Ammon's horn (tissue), 1 donor: ENCODE measurements at regions not wholly inside any gene's neighbourhood (a gene's known extent, or its start where the extent isn't known, plus 50 kb on each side); places are given as distances from the start of the nearest gene placed in this dataset.

ENCODE experiments used
- DNase-seq: peaks from one replicate; pipeline ENCODE4 v3.0.0-alpha.2; 2016; ENCODE audit warnings: low spot score

- DNase-seq = no peak
Observed at GRCh38 chr7:16144361-16144760, 277.0 kb downstream of the CRPPA start.

- no peak for DNase-seq
Observed at GRCh38 chr7:16137944-16138343, 283.4 kb downstream of the CRPPA start.

GRCh38 chr7:16136896-16137295 lies 284.4 kb downstream of the CRPPA start:
- DNase-seq = no peak

- no peak for DNase-seq
Observed at GRCh38 chr7:16135658-16136057, 285.7 kb downstream of the CRPPA start.

- DNase-seq = peak; percentile 8
Observed at GRCh38 chr7:16130111-16131110, 290.9 kb downstream of the CRPPA start.

- no peak for DNase-seq
Observed at GRCh38 chr7:16129431-16130110, 291.8 kb downstream of the CRPPA start.

GRCh38 chr7:16123117-16123770 lies 298.1 kb downstream of the CRPPA start:
- DNase-seq = no peak

- DNase-seq = no peak
Observed at GRCh38 chr7:16121876-16122390, 299.4 kb downstream of the CRPPA start.

GRCh38 chr7:16115374-16115773 lies 306.0 kb downstream of the CRPPA start:
- no peak for DNase-seq

GRCh38 chr7:16114633-16115032 lies 306.7 kb downstream of the CRPPA start:
- no peak for DNase-seq

- no peak for DNase-seq
Observed at GRCh38 chr7:16114071-16114470, 307.3 kb downstream of the CRPPA start.

- DNase-seq = no peak
Observed at GRCh38 chr7:16113058-16113457, 308.3 kb downstream of the CRPPA start.

GRCh38 chr7:16106869-16107268 lies 314.5 kb downstream of the CRPPA start:
- DNase-seq = no peak

- no peak for DNase-seq
Observed at GRCh38 chr7:16106300-16106699, 315.0 kb downstream of the CRPPA start.

GRCh38 chr7:16099302-16099849 lies 322.0 kb downstream of the CRPPA start:
- DNase-seq = no peak

- no peak for DNase-seq
Observed at GRCh38 chr7:16098585-16099179, 322.7 kb downstream of the CRPPA start.

- no peak for DNase-seq
Observed at GRCh38 chr7:16098058-16098457, 323.3 kb downstream of the CRPPA start.

- no peak for DNase-seq
Observed at GRCh38 chr7:16095171-16095950, 326.0 kb downstream of the CRPPA start.

- no peak for DNase-seq
Observed at GRCh38 chr7:16094651-16095050, 326.7 kb downstream of the CRPPA start.

- DNase-seq = no peak
Observed at GRCh38 chr7:16092711-16093110, 328.6 kb downstream of the CRPPA start.
